ENCODE measurements at regions not wholly inside any gene's neighbourhood (a gene's known extent, or its start where the extent isn't known, plus 50 kb on each side); places are given as distances from the start of the nearest gene placed in this dataset.

DNA sequence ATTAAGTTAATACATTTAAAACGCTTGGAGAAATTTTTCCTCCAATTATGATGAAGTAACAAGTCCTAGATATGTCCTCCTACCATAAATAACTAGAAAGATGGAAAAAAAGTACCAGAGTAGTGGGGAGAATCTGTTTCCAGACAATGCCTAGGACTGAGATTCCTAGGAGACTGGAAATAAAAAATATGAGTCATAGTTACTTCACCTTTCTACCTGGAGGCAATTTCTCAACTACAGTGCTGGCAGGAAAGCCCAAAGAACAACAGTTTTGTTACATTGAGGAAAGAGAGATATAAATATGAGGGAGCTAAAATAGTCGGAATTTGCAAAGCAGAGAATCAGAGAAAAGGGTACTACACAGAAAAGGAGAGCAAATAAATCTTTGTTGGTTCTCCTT is 202.1 kb upstream of the ARHGAP42 start:
- intact Hi-C loops (cut with micrococcal nuclease; ENCODE audit: unreplicated experiment) = no loop called here
- in situ Hi-C loops (cut with HindIII; ENCODE audit: low pct_unique_long_range_greater_than_20kb, low sequenced_read_pairs) = no loop called here
- H3K4me3 ChIP-seq (ENCODE audit: low read depth in 2 of 2, low read length in 2 of 2) = no peak overlapping the region
- H3K27me3 ChIP-seq (ENCODE audit: control insufficient read depth, insufficient read depth, low read length) = no peaks in the 10 kb centered on the region
- ChIA-PET CTCF (no interaction called here), POLR2A (no interaction called here)
- BruUV-seq (replicated peaks) = no TSS peak
- no peaks in the 10 kb centered on the region for H3K36me3 ChIP-seq (ENCODE audit: control insufficient read depth, insufficient read depth, low read length)
- H3K27ac ChIP-seq (ENCODE audit: low read length) = no peak overlapping the region
- no peak for ATAC-seq
- no peak for DNase-seq (ENCODE audit: low read depth, low spot score)
- TF ChIP-seq TCF7L2 (IDR thresholded peaks at IDR 0.05; ENCODE audit: low read depth, low read length) = no peak
- TF ChIP-seq POLR2AphosphoS5 (IDR thresholded peaks at IDR 0.05; ENCODE audit: low read depth, low read length) = no peak
- TF ChIP-seq REST (IDR thresholded peaks at IDR 0.05; ENCODE audit: insufficient read depth in 1 of 2, low read depth in 2 of 2, low read length in 1 of 2) = no peak
- no peak for TF ChIP-seq SIN3A (IDR thresholded peaks at IDR 0.05; ENCODE audit: borderline replicate concordance, insufficient read depth, low read depth, low read length)
- TF ChIP-seq CTCF (IDR thresholded peaks at IDR 0.05) = no peak
- no peaks in the 10 kb centered on the region for H3K4me1 ChIP-seq (ENCODE audit: control insufficient read depth, insufficient read depth, low read length)
- no peaks in the 10 kb centered on the region for H3K9me3 ChIP-seq (ENCODE audit: control insufficient read depth, insufficient read depth, low read depth, low read length)

- Histone ChIP-seq H3K36me3 (ENCODE audit: control insufficient read depth, insufficient read depth, low read length) (no peaks in the 10 kb centered on the region), H3K9me3 (ENCODE audit: control insufficient read depth, insufficient read depth, low read depth, low read length) (no peaks in the 10 kb centered on the region), H3K4me1 (ENCODE audit: control insufficient read depth, insufficient read depth, low read length) (no peaks in the 10 kb centered on the region), H3K27me3 (ENCODE audit: control insufficient read depth, insufficient read depth, low read length) (no peaks in the 10 kb centered on the region), H3K4me3 (ENCODE audit: low read depth in 2 of 2, low read length in 2 of 2) (no peak overlapping the region), H3K27ac (ENCODE audit: low read length) (no peak overlapping the region)
- intact Hi-C loops (cut with micrococcal nuclease; ENCODE audit: unreplicated experiment) (no loop called here), in situ Hi-C loops (cut with HindIII; ENCODE audit: low pct_unique_long_range_greater_than_20kb, low sequenced_read_pairs) (no loop called here)
- ChIA-PET CTCF (no interaction called here), POLR2A (no interaction called here)
- DNase-seq (ENCODE audit: low read depth, low spot score) (no peak), ATAC-seq (no peak)
- BruUV-seq (replicated peaks) = no TSS peak
- TF ChIP-seq POLR2AphosphoS5 (IDR thresholded peaks at IDR 0.05; ENCODE audit: low read depth, low read length) = no peak
- no peak for TF ChIP-seq TCF7L2 (IDR thresholded peaks at IDR 0.05; ENCODE audit: low read depth, low read length)
- TF ChIP-seq CTCF (IDR thresholded peaks at IDR 0.05) = no peak
- TF ChIP-seq REST (IDR thresholded peaks at IDR 0.05; ENCODE audit: insufficient read depth in 1 of 2, low read depth in 2 of 2, low read length in 1 of 2) = no peak
- no peak for TF ChIP-seq SIN3A (IDR thresholded peaks at IDR 0.05; ENCODE audit: borderline replicate concordance, insufficient read depth, low read depth, low read length)
These were observed 188.3 kb upstream of the ARHGAP42 start for GRCh38 chr11:100498780-100499179.

All from Panc1 (cell line).